HEK293T (cell line): ENCODE measurements at regions not wholly inside any gene's neighbourhood (a gene's known extent, or its start where the extent isn't known, plus 50 kb on each side); places are given as distances from the start of the nearest gene placed in this dataset.

Experiments
- ARNT ChIP-seq: fragments of 450-650 bp; IDR thresholded peaks from 2 replicates; pipeline ENCODE4 v1.6.1; 2017; ENCODE audit warnings: mild to moderate bottlenecking
- BHLHE40 ChIP-seq: fragments of 450-650 bp; IDR thresholded peaks from 2 replicates; pipeline ENCODE4 v1.6.1; 2016; ENCODE audit warnings: mild to moderate bottlenecking, moderate library complexity, borderline replicate concordance
- CTBP1 ChIP-seq: fragments of 450-650 bp; IDR thresholded peaks from 2 replicates; pipeline ENCODE4 v1.6.1; 2016; ENCODE audit warnings: borderline replicate concordance
- ELF4 ChIP-seq: fragments of 450-650 bp; IDR thresholded peaks from 2 replicates; pipeline ENCODE4 v1.6.1; 2017; ENCODE audit warnings: antibody characterized with exemption
- FOXK2 ChIP-seq: fragments of 450-650 bp; IDR thresholded peaks from 2 replicates; pipeline ENCODE4 v1.6.1; 2016; ENCODE audit warnings: mild to moderate bottlenecking
- FOXM1 ChIP-seq: fragments of 450-650 bp; IDR thresholded peaks from 2 replicates; pipeline ENCODE4 v1.6.1; 2017; ENCODE audit warnings: mild to moderate bottlenecking, borderline replicate concordance
- HDGF ChIP-seq: fragments of 450-650 bp; IDR thresholded peaks from 2 replicates; pipeline ENCODE4 v1.6.1; 2017; ENCODE audit warnings: antibody characterized with exemption, borderline replicate concordance
- L3MBTL2 ChIP-seq: fragments of 450-650 bp; conservative IDR thresholded peaks from 2 replicates; pipeline ENCODE4 v1.6.1; 2016; ENCODE audit warnings: mild to moderate bottlenecking
- NFRKB ChIP-seq: fragments of 450-650 bp; IDR thresholded peaks from 2 replicates; pipeline ENCODE4 v1.6.1; 2016; ENCODE audit warnings: mild to moderate bottlenecking, moderate library complexity
- SP1 ChIP-seq: fragments of 450-650 bp; IDR thresholded peaks from 2 replicates; pipeline ENCODE4 v1.6.1; 2017
- SUZ12 ChIP-seq: fragments of 450-650 bp; IDR thresholded peaks from 2 replicates; pipeline ENCODE4 v1.6.1; 2016; ENCODE audit warnings: mild to moderate bottlenecking
- TARDBP ChIP-seq: fragments of 450-650 bp; IDR thresholded peaks from 2 replicates; pipeline ENCODE4 v1.6.1; 2016
- TF ChIP-seq, protein P1 (sequence below): fragments of 450-650 bp; IDR thresholded peaks from 2 replicates; pipeline ENCODE4 v1.6.1; 2016

DNA sequence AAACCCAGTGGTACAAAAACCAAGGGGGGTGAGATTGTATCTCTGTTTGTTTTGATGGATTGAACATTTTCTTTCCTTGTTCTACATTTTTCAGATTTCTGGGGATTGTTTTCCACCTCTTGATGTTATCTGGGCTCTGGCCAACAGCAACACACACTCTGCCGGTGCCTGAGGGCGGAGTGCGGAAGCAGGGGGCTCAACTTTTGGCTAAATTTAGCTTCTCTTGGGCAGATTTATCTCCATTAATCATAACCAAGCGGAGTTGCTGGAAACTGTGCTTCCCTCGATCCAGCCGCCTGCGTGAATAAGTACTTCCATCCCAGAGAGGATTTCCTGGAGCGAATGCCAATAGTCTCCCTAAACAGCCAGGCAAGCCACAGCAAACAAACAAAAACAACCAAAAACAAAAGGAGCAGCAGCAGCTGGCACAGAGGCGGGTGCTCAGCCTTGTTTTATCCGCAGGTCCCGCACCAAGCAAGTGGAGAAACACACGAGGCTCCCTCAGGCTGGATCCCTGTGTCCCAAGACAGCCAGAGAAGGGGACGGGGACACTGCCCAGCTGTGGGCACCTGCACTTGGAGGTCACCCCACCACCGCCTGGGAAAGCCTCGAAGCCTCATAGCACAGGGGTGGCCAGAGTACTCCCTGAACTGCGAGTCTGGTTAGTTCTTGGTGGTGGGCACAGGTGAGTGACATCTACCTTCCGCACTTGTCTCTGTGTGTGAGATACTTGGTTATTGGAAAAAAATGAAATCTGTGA, 143.4 kb downstream of the NDUFA10 start:
- TF ChIP-seq ELF4 (no peak), HDGF (no peak), FOXM1 (no peak), SP1 (no peak), CTBP1 (no peak), SUZ12 (no peak), ARNT (no peak), TARDBP (no peak), NFRKB (no peak), FOXK2 (no peak), L3MBTL2 (no peak), BHLHE40 (no peak)
- TF ChIP-seq, protein P1, sequence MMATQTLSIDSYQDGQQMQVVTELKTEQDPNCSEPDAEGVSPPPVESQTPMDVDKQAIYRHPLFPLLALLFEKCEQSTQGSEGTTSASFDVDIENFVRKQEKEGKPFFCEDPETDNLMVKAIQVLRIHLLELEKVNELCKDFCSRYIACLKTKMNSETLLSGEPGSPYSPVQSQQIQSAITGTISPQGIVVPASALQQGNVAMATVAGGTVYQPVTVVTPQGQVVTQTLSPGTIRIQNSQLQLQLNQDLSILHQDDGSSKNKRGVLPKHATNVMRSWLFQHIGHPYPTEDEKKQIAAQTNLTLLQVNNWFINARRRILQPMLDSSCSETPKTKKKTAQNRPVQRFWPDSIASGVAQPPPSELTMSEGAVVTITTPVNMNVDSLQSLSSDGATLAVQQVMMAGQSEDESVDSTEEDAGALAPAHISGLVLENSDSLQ, result no peak
